ENCODE measurements at regions not wholly inside any gene's neighbourhood (a gene's known extent, or its start where the extent isn't known, plus 50 kb on each side); places are given as distances from the start of the nearest gene placed in this dataset.

DNA sequence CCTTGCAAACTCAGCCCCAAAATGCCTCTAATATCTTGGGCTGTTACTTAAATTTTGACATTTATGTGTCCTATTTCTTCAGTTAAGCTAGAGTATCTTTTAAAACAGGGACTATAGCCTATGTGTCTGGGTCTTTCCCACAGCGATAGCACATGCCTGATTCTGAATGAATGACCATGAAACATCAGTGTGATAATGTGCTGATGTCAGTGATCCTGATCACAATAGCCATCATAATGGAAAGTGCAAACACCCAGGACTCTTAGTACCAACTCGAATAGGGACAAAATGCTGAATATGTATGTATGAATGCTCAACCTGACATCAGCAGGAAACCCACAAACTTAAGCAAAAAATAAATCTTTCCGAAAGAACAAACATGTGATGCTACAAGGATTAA is 537.4 kb downstream of the IGSF11 start:
- intact Hi-C loops (cut with DNase I; ENCODE audit: low total_unique reads) = no loop called here
- no peak overlapping the region for H3K27ac ChIP-seq
- no peaks in the 10 kb centered on the region for H3K4me1 ChIP-seq
- in situ Hi-C loops (cut with MboI; ENCODE audit: low sequenced_read_pairs in 4 of 4) = no loop called here
- DNase-seq (no peak), ATAC-seq (no peak)
- H3K36me3 ChIP-seq = no peaks in the 10 kb centered on the region
- TF ChIP-seq, protein P1, sequence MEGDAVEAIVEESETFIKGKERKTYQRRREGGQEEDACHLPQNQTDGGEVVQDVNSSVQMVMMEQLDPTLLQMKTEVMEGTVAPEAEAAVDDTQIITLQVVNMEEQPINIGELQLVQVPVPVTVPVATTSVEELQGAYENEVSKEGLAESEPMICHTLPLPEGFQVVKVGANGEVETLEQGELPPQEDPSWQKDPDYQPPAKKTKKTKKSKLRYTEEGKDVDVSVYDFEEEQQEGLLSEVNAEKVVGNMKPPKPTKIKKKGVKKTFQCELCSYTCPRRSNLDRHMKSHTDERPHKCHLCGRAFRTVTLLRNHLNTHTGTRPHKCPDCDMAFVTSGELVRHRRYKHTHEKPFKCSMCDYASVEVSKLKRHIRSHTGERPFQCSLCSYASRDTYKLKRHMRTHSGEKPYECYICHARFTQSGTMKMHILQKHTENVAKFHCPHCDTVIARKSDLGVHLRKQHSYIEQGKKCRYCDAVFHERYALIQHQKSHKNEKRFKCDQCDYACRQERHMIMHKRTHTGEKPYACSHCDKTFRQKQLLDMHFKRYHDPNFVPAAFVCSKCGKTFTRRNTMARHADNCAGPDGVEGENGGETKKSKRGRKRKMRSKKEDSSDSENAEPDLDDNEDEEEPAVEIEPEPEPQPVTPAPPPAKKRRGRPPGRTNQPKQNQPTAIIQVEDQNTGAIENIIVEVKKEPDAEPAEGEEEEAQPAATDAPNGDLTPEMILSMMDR (IDR thresholded peaks at IDR 0.05 in 4 of 5, conservative IDR thresholded peaks at IDR 0.05 in 1 of 5) = no peak
- TF ChIP-seq POLR2A (IDR thresholded peaks at IDR 0.05) = no peak
- no peak overlapping the region for H3K4me3 ChIP-seq
- no peaks in the 10 kb centered on the region for H3K9me3 ChIP-seq
- H3K27me3 ChIP-seq = no peaks in the 10 kb centered on the region

DNA sequence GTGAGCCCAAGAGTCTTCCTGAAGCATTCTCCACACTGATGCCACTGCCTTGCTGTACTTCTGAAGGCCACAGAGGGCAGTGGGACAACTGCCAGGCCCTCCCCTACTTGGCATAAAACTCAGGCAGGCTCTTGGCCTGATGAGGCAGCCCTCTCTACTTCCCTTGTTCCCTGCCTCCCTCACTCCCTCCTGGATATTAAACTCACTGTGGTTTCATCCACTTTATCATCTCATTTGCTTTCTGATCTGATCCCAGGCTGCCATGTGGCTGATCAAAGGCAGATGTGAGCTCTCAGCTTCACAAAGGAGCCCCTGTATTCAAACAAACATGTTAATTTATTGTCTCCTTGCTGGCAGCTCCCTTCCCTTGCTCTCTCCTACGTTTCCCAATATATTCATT is 533.5 kb downstream of the IGSF11 start:
- in situ Hi-C loops (cut with MboI; ENCODE audit: low sequenced_read_pairs in 4 of 4) (no loop called here), intact Hi-C loops (cut with DNase I; ENCODE audit: low total_unique reads) (no loop called here)
- TF ChIP-seq, protein P1 (IDR thresholded peaks at IDR 0.05 in 4 of 5, conservative IDR thresholded peaks at IDR 0.05 in 1 of 5) = no peak
- TF ChIP-seq POLR2A (IDR thresholded peaks at IDR 0.05) = no peak
- no peak overlapping the region for H3K4me3 ChIP-seq
- H3K4me1 ChIP-seq = no peaks in the 10 kb centered on the region
- H3K36me3 ChIP-seq = no peaks in the 10 kb centered on the region
- H3K27ac ChIP-seq = no peak overlapping the region
- no peaks in the 10 kb centered on the region for H3K9me3 ChIP-seq
- DNase-seq = no peak
- ATAC-seq = no peak
- no peaks in the 10 kb centered on the region for H3K27me3 ChIP-seq

DNA sequence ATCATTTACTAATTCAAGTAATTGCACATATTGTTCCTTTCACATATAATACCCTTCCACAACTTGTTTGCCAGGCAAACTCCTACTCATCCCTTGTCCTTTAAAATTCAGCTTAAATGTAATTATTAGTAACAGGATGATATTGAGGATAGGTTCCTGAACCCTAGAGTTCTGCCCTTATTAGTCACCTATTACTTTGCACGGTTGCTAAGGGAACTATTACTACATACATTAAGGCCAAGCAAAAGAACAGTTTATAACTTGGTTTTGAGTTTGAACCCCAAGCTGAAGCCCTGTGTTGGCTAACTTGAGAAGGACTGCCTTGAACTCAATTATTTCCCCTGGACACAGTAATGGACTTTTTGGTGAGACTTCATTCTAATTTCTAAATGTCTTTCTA is 529.7 kb downstream of the IGSF11 start:
- Histone ChIP-seq H3K27ac (no peak overlapping the region), H3K9me3 (no peaks in the 10 kb centered on the region), H3K4me1 (no peaks in the 10 kb centered on the region), H3K27me3 (no peaks in the 10 kb centered on the region), H3K4me3 (no peak overlapping the region), H3K36me3 (no peaks in the 10 kb centered on the region)
- no peak for TF ChIP-seq POLR2A (IDR thresholded peaks at IDR 0.05)
- TF ChIP-seq, protein P1 (IDR thresholded peaks at IDR 0.05 in 4 of 5, conservative IDR thresholded peaks at IDR 0.05 in 1 of 5) = no peak
- DNase-seq (no peak), ATAC-seq (no peak)
- in situ Hi-C loops (cut with MboI; ENCODE audit: low sequenced_read_pairs in 4 of 4) (no loop called here), intact Hi-C loops (cut with DNase I; ENCODE audit: low total_unique reads) (no loop called here)

DNA sequence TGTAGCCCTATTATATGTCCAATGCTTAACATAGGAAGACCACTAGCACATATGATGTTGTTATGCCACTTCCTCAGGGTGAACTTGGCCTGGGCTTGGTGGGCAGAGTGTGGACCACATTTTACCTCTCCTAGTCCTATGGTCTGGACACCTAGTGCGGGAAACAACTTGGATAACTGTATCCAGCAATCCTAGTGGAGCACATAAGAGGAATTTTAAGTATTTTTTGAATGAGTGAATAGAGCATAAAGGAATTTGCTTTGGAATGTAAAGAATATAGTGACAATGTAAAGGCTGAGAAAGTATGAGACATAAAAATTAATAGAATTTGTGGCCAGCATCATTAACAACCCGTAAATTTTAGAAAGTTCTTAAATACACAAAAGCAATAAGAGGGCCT is 528.9 kb downstream of the IGSF11 start:
- ATAC-seq (no peak), DNase-seq (no peak)
- in situ Hi-C loops (cut with MboI; ENCODE audit: low sequenced_read_pairs in 4 of 4) (no loop called here), intact Hi-C loops (cut with DNase I; ENCODE audit: low total_unique reads) (no loop called here)
- Histone ChIP-seq H3K36me3 (no peaks in the 10 kb centered on the region), H3K27ac (no peak overlapping the region), H3K4me3 (no peak overlapping the region), H3K27me3 (no peaks in the 10 kb centered on the region), H3K4me1 (no peaks in the 10 kb centered on the region), H3K9me3 (no peaks in the 10 kb centered on the region)
- TF ChIP-seq, protein P1 (IDR thresholded peaks at IDR 0.05 in 4 of 5, conservative IDR thresholded peaks at IDR 0.05 in 1 of 5) = no peak
- TF ChIP-seq POLR2A (IDR thresholded peaks at IDR 0.05) = no peak

DNA sequence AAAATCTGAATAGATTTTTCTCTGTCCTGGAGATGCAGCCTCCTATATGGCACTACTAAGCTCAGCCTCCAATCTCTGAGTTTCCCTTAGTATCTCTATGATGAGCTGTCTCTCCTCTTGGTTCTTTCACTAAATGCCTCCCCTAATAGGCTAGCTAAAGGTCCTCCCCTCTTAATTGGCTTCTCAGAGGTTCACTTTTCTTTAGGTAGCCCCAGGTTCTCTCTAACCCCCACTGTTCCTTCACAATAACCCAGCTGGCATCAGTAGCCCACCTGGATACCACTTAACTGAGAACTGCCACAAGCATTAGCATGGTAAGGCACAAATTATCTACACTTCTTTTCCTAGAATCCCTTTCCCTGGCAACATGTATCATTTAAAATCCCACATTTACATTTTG is 523.2 kb downstream of the IGSF11 start:
- in situ Hi-C loops (cut with MboI; ENCODE audit: low sequenced_read_pairs in 4 of 4) = no loop called here

More for the DNA sequence above, 523.2 kb downstream of the IGSF11 start:
- no peak for DNase-seq
- no peaks in the 10 kb centered on the region for H3K36me3 ChIP-seq
- no peak for ATAC-seq
- H3K9me3 ChIP-seq = no peaks in the 10 kb centered on the region
- no peaks in the 10 kb centered on the region for H3K4me1 ChIP-seq
- intact Hi-C loops (cut with DNase I; ENCODE audit: low total_unique reads) = no loop called here
- H3K27ac ChIP-seq = no peak overlapping the region
- TF ChIP-seq, protein P1 (IDR thresholded peaks at IDR 0.05 in 4 of 5, conservative IDR thresholded peaks at IDR 0.05 in 1 of 5) = no peak
- TF ChIP-seq POLR2A (IDR thresholded peaks at IDR 0.05) = no peak
- H3K27me3 ChIP-seq = no peaks in the 10 kb centered on the region
- H3K4me3 ChIP-seq = no peak overlapping the region

All from gastrocnemius medialis (tissue), 4 donors.